Aorta (tissue), 5 donors: ENCODE measurements at regions not wholly inside any gene's neighbourhood (a gene's known extent, or its start where the extent isn't known, plus 50 kb on each side); places are given as distances from the start of the nearest gene placed in this dataset.

Source experiments
- ATAC-seq: fragments of 200-7000 bp; cut with Tn5 transposase; one replicate; pipeline ENCODE4 v1.9.1; 2022; ENCODE audit warnings: moderate library complexity; ENCODE audit not compliant: low FRiP score
- DNase-seq, 2 donors: peaks; one replicate each; pipeline ENCODE4 v3.0.0-alpha.2; 2020
- H3K27ac ChIP-seq, 2 donors: one replicate each; pipeline ENCODE4 v1.5.1; 2013; ENCODE audit warnings: low read length in 2 of 2, mild to moderate bottlenecking in 2 of 2, moderate library complexity in 2 of 2, control low read depth in 1 of 2, inconsistent platforms in 1 of 2, low read depth in 1 of 2
- H3K27me3 ChIP-seq, 2 donors: one replicate each; pipeline ENCODE4 v1.6.1; 2013; ENCODE audit warnings: control low read depth in 1 of 2, low read length in 1 of 2, mild to moderate bottlenecking in 1 of 2, moderate library complexity in 1 of 2; ENCODE audit not compliant: insufficient read depth in 2 of 2, control insufficient read depth in 1 of 2
- H3K36me3 ChIP-seq, 2 donors: one replicate each; pipeline ENCODE4 v1.6.1; 2013; ENCODE audit warnings: control low read depth in 1 of 2, low read length in 1 of 2, mild to moderate bottlenecking in 1 of 2; ENCODE audit not compliant: insufficient read depth in 2 of 2, control insufficient read depth in 1 of 2
- H3K4me1 ChIP-seq, 2 donors: one replicate each; pipeline ENCODE4 v1.6.1; 2013; ENCODE audit warnings: low read length in 2 of 2, control low read depth in 1 of 2, mild to moderate bottlenecking in 1 of 2, moderate library complexity in 1 of 2; ENCODE audit not compliant: insufficient read depth in 2 of 2, control insufficient read depth in 1 of 2
- H3K4me3 ChIP-seq, 2 donors: one replicate each; pipeline ENCODE4 v1.5.1; 2013; ENCODE audit warnings: low read length in 2 of 2, control low read depth in 1 of 2, mild to moderate bottlenecking in 1 of 2
- H3K9me3 ChIP-seq: one replicate; pipeline ENCODE4 v1.6.1; 2013; ENCODE audit warnings: mild to moderate bottlenecking, low read length; ENCODE audit not compliant: control insufficient read depth
- WGBS, 2 donors: extraction: QIAGEN DNeasy Blood & Tissue Kit; methylation state at CpG; one replicate each; pipeline ENCODE4 v1.1.7; 2013; 5-methylcytosine and 5-hydroxymethylcytosine counted together
- intact Hi-C, 2 donors: fragments of 100-400 bp; cut with DNase I; formaldehyde crosslinking; loops; one replicate each; pipeline versions ENCODE4 v1.14.2 to v1.15.0; 2022
- donor health status: healthy with polysubstance abuse.
- donor health status: Bipolar disorder and iron deficiency.
- donor health status: DM: no; HTN: no; CAD: no.
- donor health status: DM: no; HTN: no; CAD: no.
- donor health status: DM: yes; HTN: yes; CAD: no.

DNA sequence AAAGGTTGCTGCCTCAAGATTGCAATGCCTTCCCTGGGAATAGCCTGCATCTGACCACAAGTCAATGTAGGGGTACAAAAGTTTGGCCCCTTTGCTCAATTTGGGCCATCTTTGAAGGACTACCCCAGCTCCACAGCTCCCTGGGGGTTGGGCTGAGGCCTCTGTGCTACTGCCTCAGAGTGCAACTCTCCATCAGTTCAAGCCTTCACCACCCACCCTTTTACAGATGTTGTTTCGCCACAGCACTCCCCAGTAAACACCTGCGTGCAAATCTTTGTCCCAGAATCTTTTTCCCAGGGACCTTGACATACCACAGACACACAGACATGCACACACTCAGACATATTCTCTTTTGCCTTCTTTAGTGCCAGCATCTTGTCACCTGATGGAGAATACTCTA is 66.0 kb upstream of the ANKRD1 start:
- 93 to 98% methylated on average over 2 of the region's 2 CpGs for WGBS, 2 donors
- Histone ChIP-seq H3K27ac (no peak overlapping the region), H3K4me3 (no peak overlapping the region), H3K4me1 (no peaks in the 10 kb centered on the region), H3K9me3 (no peaks in the 10 kb centered on the region), H3K36me3 (no peaks in the 10 kb centered on the region), H3K27me3 (no peaks in the 10 kb centered on the region)
- no peak for DNase-seq
- no peak for ATAC-seq
- intact Hi-C loops, result no loop called here

GRCh38 chr10:90987383-90987782 is 66.5 kb upstream of the ANKRD1 start:
- Histone ChIP-seq H3K27ac (no peak overlapping the region), H3K4me3 (no peak overlapping the region), H3K9me3 (no peaks in the 10 kb centered on the region), H3K36me3 (no peaks in the 10 kb centered on the region), H3K4me1 (no peaks in the 10 kb centered on the region), H3K27me3 (no peaks in the 10 kb centered on the region)
- DNase-seq, result no peak
- intact Hi-C loops, result no loop called here
- no peak for ATAC-seq
- 93 to 95% methylated on average over 2 of the region's 2 CpGs for WGBS, 2 donors

DNA sequence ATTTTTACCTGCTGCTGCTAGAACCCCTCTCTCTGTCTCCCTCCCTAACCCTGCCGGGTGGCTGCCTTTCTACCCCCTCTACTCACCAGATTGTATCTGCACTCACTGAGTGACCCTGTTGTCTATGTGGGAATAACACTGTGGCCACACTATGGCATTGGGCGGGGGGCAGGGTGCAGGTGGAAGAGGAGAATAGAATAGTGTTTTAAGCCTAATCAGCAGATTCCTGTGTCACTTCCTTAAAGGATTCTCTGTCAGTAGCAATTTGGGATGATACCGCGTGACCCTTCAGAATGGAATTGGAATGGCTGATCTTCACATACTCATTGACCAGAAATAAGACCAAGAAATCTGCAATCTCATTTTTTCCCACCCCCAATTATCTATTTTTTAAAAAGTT is 67.1 kb upstream of the ANKRD1 start:
- WGBS, 2 donors, result 96 to 98% methylated on average over 4 of the region's 4 CpGs
- Histone ChIP-seq H3K9me3 (no peaks in the 10 kb centered on the region), H3K4me3 (no peak overlapping the region), H3K4me1 (no peaks in the 10 kb centered on the region), H3K36me3 (no peaks in the 10 kb centered on the region), H3K27me3 (no peaks in the 10 kb centered on the region), H3K27ac (no peak overlapping the region)
- intact Hi-C loops, result no loop called here
- no peak for ATAC-seq
- DNase-seq, result no peak

GRCh38 chr10:90988802-90989201 is 67.9 kb upstream of the ANKRD1 start:
- 64 to 65% methylated on average over 5 of the region's 5 CpGs for WGBS, 2 donors
- Histone ChIP-seq H3K27ac (no peak overlapping the region), H3K27me3 (no peaks in the 10 kb centered on the region), H3K4me3 (no peak overlapping the region), H3K36me3 (no peaks in the 10 kb centered on the region), H3K4me1 (no peaks in the 10 kb centered on the region), H3K9me3 (no peaks in the 10 kb centered on the region)
- intact Hi-C loops, result no loop called here
- DNase-seq (no peak), ATAC-seq (no peak)

DNA sequence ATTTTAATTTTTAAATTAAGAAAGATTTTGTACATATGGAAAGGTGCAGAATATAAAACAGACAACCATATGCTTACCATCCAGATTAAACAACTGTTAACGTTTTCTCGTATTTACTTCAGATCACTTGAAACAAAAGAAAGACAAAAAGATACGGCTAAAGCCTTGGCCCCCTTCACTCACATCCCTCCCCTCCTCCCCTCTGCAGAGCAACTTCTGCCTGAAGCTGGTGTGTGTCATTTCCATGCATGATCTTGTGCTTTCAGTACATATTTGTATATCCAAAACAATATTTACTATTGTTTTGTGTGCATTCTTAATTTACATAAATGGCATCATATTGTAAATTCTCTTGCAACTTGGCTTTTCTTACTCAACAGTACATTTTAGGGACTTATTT is 68.5 kb upstream of the ANKRD1 start:
- WGBS, 2 donors, result 92 to 93% methylated on average over 3 of the region's 3 CpGs
- no peak for DNase-seq

GRCh38 chr10:90992462-90992861 is 71.6 kb upstream of the ANKRD1 start:
- no peaks in the 10 kb centered on the region for H3K4me1 ChIP-seq
- no peak overlapping the region for H3K27ac ChIP-seq
- DNase-seq (no peak), ATAC-seq (no peak)
- no peaks in the 10 kb centered on the region for H3K36me3 ChIP-seq
- no peak overlapping the region for H3K4me3 ChIP-seq
- no peaks in the 10 kb centered on the region for H3K27me3 ChIP-seq
- intact Hi-C loops, result no loop called here
- H3K9me3 ChIP-seq, result no peaks in the 10 kb centered on the region
- WGBS, 2 donors, result 57 to 78% methylated on average over 2 of the region's 2 CpGs

More for the DNA sequence above, 68.5 kb upstream of the ANKRD1 start:
- no peak overlapping the region for H3K4me3 ChIP-seq
- H3K9me3 ChIP-seq, result no peaks in the 10 kb centered on the region
- intact Hi-C loops, result no loop called here
- no peak for ATAC-seq
- no peak overlapping the region for H3K27ac ChIP-seq
- no peaks in the 10 kb centered on the region for H3K27me3 ChIP-seq
- no peaks in the 10 kb centered on the region for H3K4me1 ChIP-seq
- H3K36me3 ChIP-seq, result no peaks in the 10 kb centered on the region

DNA sequence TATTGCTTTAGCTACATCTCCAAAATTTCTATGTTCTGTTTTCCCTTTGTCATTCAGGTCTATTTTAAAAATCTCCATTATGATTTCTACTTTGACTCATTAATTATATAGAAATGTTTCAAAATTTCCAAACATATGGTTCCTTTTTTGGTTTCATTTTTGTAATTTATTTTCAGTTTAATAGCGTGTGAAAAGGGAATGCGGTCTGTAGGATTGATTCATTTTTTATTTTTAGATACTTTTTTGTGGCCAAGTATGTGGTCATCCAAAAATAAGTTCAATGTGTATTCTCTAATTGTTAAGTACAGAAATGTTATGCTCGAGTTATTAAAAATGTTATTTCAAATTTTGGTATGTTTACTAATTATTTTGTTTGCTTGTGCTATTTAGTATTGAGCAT is 72.5 kb upstream of the ANKRD1 start:
- intact Hi-C loops, result no loop called here
- H3K4me3 ChIP-seq, result no peak overlapping the region
- H3K36me3 ChIP-seq, result no peaks in the 10 kb centered on the region
- no peaks in the 10 kb centered on the region for H3K27me3 ChIP-seq
- 2 to 4% methylated on average over 3 of the region's 3 CpGs for WGBS, 2 donors
- DNase-seq (no peak), ATAC-seq (no peak)
- H3K9me3 ChIP-seq, result no peaks in the 10 kb centered on the region
- no peak overlapping the region for H3K27ac ChIP-seq
- H3K4me1 ChIP-seq, result no peaks in the 10 kb centered on the region

- H3K9me3 ChIP-seq, result no peaks in the 10 kb centered on the region
- no peak for ATAC-seq
- WGBS, 2 donors, result 80 to 87% methylated on average over 3 of the region's 3 CpGs
- DNase-seq, result no peak
- H3K36me3 ChIP-seq, result no peaks in the 10 kb centered on the region
- no peaks in the 10 kb centered on the region for H3K4me1 ChIP-seq
- intact Hi-C loops, result no loop called here
- H3K27ac ChIP-seq, result no peak overlapping the region
- no peak overlapping the region for H3K4me3 ChIP-seq
- no peaks in the 10 kb centered on the region for H3K27me3 ChIP-seq
These were observed 76.8 kb upstream of the ANKRD1 start for GRCh38 chr10:90997670-90998069.

DNA sequence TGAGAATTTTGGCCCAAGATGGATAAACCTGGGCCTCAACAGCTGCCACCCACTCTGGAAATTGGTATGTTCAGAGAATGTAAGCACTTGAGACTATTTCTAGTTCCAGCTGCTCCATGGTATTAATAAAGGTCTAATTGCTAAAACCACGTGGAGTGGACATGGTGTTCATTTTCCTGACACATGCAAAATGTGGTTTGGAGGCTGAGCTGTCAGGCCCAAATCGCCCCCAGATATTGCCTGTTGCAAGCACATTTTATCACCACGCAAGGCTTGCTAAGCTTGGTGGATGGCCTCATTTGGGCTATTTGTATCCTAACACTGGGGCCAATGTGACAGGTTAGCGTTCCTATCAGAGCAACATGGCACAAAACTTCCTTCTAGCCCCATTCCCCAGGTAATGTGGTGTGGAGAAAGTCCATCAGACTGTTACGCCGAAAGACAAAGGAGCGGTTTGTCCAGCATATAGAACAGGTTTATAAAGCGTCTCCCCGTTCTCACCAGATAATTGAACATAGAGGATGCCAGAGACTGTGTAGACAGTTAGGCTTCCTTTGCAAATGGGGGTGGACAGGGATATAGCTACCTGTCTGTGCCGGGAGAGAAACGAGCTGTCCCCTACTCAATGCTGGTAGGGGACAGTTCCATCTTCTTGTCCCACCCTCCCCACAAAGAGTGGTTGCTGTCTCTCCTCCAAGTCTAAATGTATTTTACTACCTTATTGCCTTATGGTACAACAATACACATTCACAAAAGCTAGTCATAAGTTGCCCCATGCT is 78.0 kb upstream of the ANKRD1 start:
- WGBS, 2 donors, result 91 to 99% methylated on average over 11 of the region's 11 CpGs

More for the DNA sequence above, 78.0 kb upstream of the ANKRD1 start:
- ATAC-seq (no peak), DNase-seq (no peak)
- no peaks in the 10 kb centered on the region for H3K27me3 ChIP-seq
- no peaks in the 10 kb centered on the region for H3K9me3 ChIP-seq
- H3K4me1 ChIP-seq, result no peaks in the 10 kb centered on the region
- H3K36me3 ChIP-seq, result no peaks in the 10 kb centered on the region
- H3K27ac ChIP-seq, result no peak overlapping the region
- H3K4me3 ChIP-seq, result no peak overlapping the region
- intact Hi-C loops, result no loop called here
